OCI-LY7 (cell line): ENCODE measurements at regions not wholly inside any gene's neighbourhood (a gene's known extent, or its start where the extent isn't known, plus 50 kb on each side); places are given as distances from the start of the nearest gene placed in this dataset.

Experiments
- CTCF ChIP-seq: fragments of 200-600 bp; sonication (generic); conservative IDR thresholded peaks from 2 replicates; pipeline ENCODE4 v1.5.1; 2014; ENCODE audit warnings: mild to moderate bottlenecking, antibody characterized with exemption, low read length, moderate library complexity, mixed read lengths
- EZH2phosphoT487 ChIP-seq: fragments of 200-600 bp; sonication (generic); IDR thresholded peaks from 2 replicates; pipeline ENCODE4 v1.6.1; 2018; ENCODE audit warnings: low read depth, borderline replicate concordance, mild to moderate bottlenecking, mixed run types, antibody characterized with exemption, low read length, moderate library complexity, mixed read lengths

- no peak for TF ChIP-seq CTCF
- TF ChIP-seq EZH2phosphoT487: no peak
Measured at GRCh38 chr14:34171431-34172172, 220.7 kb upstream of the EGLN3 start.
